ENCODE measurements at regions not wholly inside any gene's neighbourhood (a gene's known extent, or its start where the extent isn't known, plus 50 kb on each side); places are given as distances from the start of the nearest gene placed in this dataset.

DNA sequence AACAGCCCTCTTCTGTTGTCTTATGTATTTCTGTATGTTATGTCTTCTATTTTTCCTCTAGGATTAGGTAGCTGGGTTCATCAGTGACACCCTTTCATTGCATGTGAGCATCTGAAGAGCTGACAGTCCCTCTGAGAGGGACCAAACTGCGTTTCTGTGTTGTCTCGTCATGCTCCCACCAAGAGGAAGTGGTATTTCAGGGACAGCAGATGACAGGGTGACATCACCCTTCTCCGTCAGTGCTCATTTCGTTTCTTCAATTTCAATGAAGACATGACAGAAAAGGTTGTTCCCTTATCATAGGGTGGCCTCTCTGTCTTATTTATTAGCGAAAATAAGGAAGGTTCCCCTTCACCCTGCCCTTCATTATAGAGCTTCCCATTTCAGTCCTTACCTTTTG lies 225.9 kb upstream of the NR4A3 start:
- TF ChIP-seq EP300 (IDR thresholded peaks at IDR 0.05) (no peak), POLR2AphosphoS5 (IDR thresholded peaks at IDR 0.05) (no peak), POLR2A (IDR thresholded peaks at IDR 0.05) (no peak)
- TF ChIP-seq, protein P1, sequence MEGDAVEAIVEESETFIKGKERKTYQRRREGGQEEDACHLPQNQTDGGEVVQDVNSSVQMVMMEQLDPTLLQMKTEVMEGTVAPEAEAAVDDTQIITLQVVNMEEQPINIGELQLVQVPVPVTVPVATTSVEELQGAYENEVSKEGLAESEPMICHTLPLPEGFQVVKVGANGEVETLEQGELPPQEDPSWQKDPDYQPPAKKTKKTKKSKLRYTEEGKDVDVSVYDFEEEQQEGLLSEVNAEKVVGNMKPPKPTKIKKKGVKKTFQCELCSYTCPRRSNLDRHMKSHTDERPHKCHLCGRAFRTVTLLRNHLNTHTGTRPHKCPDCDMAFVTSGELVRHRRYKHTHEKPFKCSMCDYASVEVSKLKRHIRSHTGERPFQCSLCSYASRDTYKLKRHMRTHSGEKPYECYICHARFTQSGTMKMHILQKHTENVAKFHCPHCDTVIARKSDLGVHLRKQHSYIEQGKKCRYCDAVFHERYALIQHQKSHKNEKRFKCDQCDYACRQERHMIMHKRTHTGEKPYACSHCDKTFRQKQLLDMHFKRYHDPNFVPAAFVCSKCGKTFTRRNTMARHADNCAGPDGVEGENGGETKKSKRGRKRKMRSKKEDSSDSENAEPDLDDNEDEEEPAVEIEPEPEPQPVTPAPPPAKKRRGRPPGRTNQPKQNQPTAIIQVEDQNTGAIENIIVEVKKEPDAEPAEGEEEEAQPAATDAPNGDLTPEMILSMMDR (IDR thresholded peaks at IDR 0.05), result no peak
